ENCODE measurements at regions not wholly inside any gene's neighbourhood (a gene's known extent, or its start where the extent isn't known, plus 50 kb on each side); places are given as distances from the start of the nearest gene placed in this dataset.

DNA sequence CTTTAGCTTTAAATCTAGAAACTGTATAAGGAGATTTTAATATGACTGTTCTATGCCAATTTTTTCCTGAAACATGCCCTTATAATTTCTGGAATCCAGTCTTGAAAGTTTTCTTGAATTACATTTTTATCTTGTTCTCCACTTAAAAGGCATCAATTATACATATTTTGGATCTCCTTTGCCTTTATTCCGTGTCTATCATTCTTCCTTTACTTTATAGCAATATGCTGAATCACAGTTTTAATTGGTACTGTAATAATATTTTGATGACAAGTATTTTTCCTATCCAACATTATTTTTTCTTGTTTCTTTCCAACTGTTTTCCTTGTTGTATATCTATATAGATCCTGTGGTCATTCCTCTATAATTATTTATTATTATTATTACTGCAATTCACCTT, 361.2 kb downstream of the PIK3R1 start:
- TF ChIP-seq, protein P1, sequence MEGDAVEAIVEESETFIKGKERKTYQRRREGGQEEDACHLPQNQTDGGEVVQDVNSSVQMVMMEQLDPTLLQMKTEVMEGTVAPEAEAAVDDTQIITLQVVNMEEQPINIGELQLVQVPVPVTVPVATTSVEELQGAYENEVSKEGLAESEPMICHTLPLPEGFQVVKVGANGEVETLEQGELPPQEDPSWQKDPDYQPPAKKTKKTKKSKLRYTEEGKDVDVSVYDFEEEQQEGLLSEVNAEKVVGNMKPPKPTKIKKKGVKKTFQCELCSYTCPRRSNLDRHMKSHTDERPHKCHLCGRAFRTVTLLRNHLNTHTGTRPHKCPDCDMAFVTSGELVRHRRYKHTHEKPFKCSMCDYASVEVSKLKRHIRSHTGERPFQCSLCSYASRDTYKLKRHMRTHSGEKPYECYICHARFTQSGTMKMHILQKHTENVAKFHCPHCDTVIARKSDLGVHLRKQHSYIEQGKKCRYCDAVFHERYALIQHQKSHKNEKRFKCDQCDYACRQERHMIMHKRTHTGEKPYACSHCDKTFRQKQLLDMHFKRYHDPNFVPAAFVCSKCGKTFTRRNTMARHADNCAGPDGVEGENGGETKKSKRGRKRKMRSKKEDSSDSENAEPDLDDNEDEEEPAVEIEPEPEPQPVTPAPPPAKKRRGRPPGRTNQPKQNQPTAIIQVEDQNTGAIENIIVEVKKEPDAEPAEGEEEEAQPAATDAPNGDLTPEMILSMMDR (IDR thresholded peaks at IDR 0.05; ENCODE audit: low read depth, low read length, poor library complexity, severe bottlenecking): no peak
- TF ChIP-seq EZH2phosphoT487 (IDR thresholded peaks at IDR 0.05; ENCODE audit: borderline replicate concordance, low read length): no peak

Data from DOHH2 (cell line).